Pancreas (tissue), 10 donors: ENCODE measurements at regions not wholly inside any gene's neighbourhood (a gene's known extent, or its start where the extent isn't known, plus 50 kb on each side); places are given as distances from the start of the nearest gene placed in this dataset.
"Not testable (repeated sequence)": the region's sequence is repeated elsewhere in the genome, so short reads cannot be mapped to it uniquely, and the experiment has no call there.

Experiments used
- ATAC-seq, 4 donors: fragments of 200-7000 bp; cut with Tn5 transposase; one replicate each; pipeline versions ENCODE4 v1.8.0 to v1.9.1; 2020; ENCODE audit warnings: mild to moderate bottlenecking in 4 of 4, moderate library complexity in 4 of 4
- DNase-seq, 6 donors: peaks; one replicate each; pipeline ENCODE4 v3.0.0-alpha.2; 2020
- FAIRE-seq: peaks from 2 replicates; lab custom pipeline; 2012; peaks lifted over from hg19 to GRCh38; lab: Jason Lieb, UNC
- H3K27ac ChIP-seq, 4 donors: fragments of 200-600 bp; sonication (generic); 1 replicate in 3 of 4; 2 replicates in 1 of 4; pipeline versions ENCODE4 v1.5.0 to v1.8.0; 2020
- H3K27me3 ChIP-seq, 4 donors: fragments of 200-600 bp; one replicate each; pipeline ENCODE4 v1.8.0; 2021
- H3K36me3 ChIP-seq, 3 donors: fragments of 200-600 bp; sonication (generic) in 1 of 3; one replicate each; pipeline versions ENCODE4 v1.5.0 to v1.8.0; 2020 to 2021
- H3K4me1 ChIP-seq, 3 donors: fragments of 200-600 bp; one replicate each; pipeline ENCODE4 v1.8.0; 2021
- H3K4me3 ChIP-seq, 4 donors: fragments of 200-600 bp; sonication (generic) in 2 of 4; one replicate each; pipeline versions ENCODE4 v1.5.0 to v1.8.0; 2020 to 2021
- H3K9me3 ChIP-seq, 4 donors: fragments of 200-600 bp; one replicate each; pipeline ENCODE4 v1.8.0; 2021
- WGBS, 2 donors: extraction: QIAGEN DNeasy Blood & Tissue Kit; methylation state at CpG; one replicate each; pipeline ENCODE4 v1.1.7; 2013; 5-methylcytosine and 5-hydroxymethylcytosine counted together
- intact Hi-C, 3 donors: fragments of 100-400 bp; cut with DNase I; formaldehyde crosslinking; loops; one replicate each; pipeline versions ENCODE4 v1.11.1 to v1.14.2; 2022
- TF ChIP-seq, protein P1 (sequence below), 4 donors: fragments of 200-600 bp; sonication (generic) in 3 of 4; IDR thresholded peaks; one replicate each; pipeline versions ENCODE4 v1.5.0 to v1.8.0; 2021; ENCODE audit warnings: antibody characterized with exemption in 4 of 4
- donor health status: healthy with polysubstance abuse.
- donor health status: DM: no; HTN: no; CAD: no; lungs with moderate emphysema.
- donor health status: DM: no; HTN: no; CAD: no.
- donor health status: control.
- donor health status: control.
- donor health status: Bipolar disorder and iron deficiency.
- donor health status: DM: yes; HTN: yes; CAD: no.
- donor health status: DM: no; HTN: no; CAD: no.
- donor health status: DM: no; HTN: no; CAD: no.
- donor health status: DM: yes; HTN: yes; CAD: no.

DNA sequence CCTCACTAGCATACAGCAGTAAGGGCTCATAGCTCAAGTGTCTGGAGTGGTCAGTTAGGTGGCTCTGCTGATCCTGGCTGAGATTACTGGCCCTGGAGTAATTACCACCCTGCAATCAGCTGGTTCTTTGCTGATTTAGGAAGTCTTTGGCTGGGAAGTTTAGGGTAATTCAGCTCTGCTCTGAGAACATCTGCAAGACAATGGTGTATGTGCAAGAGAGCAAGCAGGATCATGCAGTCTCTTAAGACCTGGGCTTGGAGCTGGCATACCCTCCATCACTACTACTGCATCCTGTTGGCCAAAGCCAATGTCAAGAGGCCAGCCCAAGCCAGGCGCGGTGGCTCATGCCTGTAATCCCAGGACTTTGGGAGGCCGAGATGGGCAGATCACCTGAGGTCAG lies 159.0 kb downstream of the NDUFA12 start:
- H3K9me3 ChIP-seq: no peaks in the 10 kb centered on the region
- 89 to 96% methylated on average over 3 of the region's 3 CpGs for WGBS, 2 donors
- no peaks in the 10 kb centered on the region for H3K4me1 ChIP-seq
- ATAC-seq (no peak), DNase-seq (no peak), FAIRE-seq (no peak)
- H3K27ac ChIP-seq: no peak overlapping the region
- no peaks in the 10 kb centered on the region for H3K36me3 ChIP-seq
- no peak overlapping the region for H3K4me3 ChIP-seq
- no peaks in the 10 kb centered on the region for H3K27me3 ChIP-seq
- intact Hi-C loops: no loop called here
- TF ChIP-seq, protein P1, sequence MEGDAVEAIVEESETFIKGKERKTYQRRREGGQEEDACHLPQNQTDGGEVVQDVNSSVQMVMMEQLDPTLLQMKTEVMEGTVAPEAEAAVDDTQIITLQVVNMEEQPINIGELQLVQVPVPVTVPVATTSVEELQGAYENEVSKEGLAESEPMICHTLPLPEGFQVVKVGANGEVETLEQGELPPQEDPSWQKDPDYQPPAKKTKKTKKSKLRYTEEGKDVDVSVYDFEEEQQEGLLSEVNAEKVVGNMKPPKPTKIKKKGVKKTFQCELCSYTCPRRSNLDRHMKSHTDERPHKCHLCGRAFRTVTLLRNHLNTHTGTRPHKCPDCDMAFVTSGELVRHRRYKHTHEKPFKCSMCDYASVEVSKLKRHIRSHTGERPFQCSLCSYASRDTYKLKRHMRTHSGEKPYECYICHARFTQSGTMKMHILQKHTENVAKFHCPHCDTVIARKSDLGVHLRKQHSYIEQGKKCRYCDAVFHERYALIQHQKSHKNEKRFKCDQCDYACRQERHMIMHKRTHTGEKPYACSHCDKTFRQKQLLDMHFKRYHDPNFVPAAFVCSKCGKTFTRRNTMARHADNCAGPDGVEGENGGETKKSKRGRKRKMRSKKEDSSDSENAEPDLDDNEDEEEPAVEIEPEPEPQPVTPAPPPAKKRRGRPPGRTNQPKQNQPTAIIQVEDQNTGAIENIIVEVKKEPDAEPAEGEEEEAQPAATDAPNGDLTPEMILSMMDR (IDR thresholded peaks at IDR 0.05): no peak

DNA sequence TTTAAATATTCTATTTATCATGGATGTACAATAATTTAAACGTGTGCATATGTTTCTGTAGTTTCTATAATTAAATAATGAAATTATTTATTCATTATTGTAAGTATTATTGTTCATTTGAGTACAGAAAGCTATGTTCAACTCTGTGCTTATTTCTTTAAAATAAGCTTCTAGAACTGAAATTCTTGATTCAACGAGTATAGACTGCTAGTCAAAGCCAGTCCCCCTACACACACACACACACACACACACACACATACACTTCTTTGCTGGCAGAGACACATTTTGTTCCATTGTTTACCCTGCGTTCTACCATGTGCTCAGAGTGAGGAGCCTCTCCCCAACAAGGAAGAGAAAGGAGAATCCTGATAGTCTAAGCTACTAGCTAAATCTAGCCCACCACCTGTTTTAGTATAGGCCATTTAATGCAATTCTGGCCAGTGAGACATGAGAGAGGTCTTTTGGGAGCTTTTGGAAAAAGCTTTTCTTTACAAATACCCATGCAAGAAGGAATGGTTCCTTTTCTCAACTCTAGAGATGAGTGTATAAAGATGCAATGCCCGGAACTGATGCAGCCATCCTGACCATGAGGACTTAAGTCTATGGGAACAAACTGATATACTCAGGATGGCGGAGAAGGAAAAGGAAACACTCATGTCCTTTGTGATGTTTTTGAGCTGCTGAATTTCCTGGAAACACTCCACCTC lies 161.4 kb downstream of the NDUFA12 start:
- Histone ChIP-seq H3K9me3 (no peaks in the 10 kb centered on the region), H3K36me3 (no peaks in the 10 kb centered on the region), H3K27ac (no peak overlapping the region), H3K4me3 (no peak overlapping the region), H3K4me1 (no peaks in the 10 kb centered on the region), H3K27me3 (no peaks in the 10 kb centered on the region)
- ATAC-seq (no peak), DNase-seq (no peak), FAIRE-seq (no peak)
- TF ChIP-seq, protein P1 (IDR thresholded peaks at IDR 0.05): no peak
- intact Hi-C loops: no loop called here
- WGBS, 2 donors: 59 to 68% methylated on average over 5 of the region's 5 CpGs

DNA sequence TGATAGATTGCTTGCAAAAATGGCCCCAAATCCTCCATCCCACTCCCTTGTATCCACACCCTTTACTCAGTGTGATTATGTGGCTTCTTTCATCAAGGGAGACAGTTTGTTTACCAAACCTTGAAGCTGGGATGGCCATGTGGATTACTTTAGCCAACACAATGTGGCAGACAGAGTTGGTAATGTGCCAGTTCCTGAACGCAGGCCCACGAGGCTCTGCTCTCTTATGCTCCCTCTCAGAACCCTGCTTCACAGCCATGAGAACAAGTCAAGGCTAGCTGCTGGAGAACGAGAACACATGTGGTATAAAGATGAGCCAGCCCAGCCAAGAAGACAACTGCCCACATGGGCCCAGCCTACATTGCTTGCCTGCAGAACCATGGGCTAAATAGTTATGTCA lies 162.3 kb downstream of the NDUFA12 start:
- H3K9me3 ChIP-seq: no peaks in the 10 kb centered on the region
- intact Hi-C loops: no loop called here
- no peak overlapping the region for H3K4me3 ChIP-seq
- TF ChIP-seq, protein P1 (IDR thresholded peaks at IDR 0.05): no peak
- no peak for ATAC-seq
- no peak for FAIRE-seq
- H3K36me3 ChIP-seq: no peaks in the 10 kb centered on the region
- no peaks in the 10 kb centered on the region for H3K27me3 ChIP-seq
- H3K27ac ChIP-seq: no peak overlapping the region
- no peak for DNase-seq
- 48 to 52% methylated on average over 3 of the region's 3 CpGs for WGBS, 2 donors
- no peaks in the 10 kb centered on the region for H3K4me1 ChIP-seq

DNA sequence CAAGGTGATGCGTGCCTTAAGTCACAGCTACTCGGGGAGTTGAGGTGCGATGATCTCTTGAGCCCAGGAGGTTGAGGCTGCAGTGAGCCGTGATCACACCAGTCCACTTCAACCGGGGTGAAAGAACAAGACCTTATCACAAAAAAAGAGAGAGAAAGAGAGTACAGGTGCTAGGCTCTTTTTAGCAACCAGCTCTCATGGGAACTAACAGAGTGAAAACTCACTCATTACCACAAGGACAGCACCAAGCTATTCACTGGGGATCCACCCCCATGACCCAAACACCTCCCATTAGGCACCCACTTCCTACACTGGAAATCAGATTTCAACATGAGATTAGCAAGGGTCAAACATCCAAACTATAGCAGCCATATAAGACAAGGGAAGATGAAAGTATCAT lies 164.2 kb downstream of the NDUFA12 start:
- DNase-seq: no peak
- WGBS, 2 donors: 80 to 94% methylated on average over 5 of the region's 5 CpGs
- Histone ChIP-seq H3K27me3 (no peaks in the 10 kb centered on the region), H3K4me1 (no peaks in the 10 kb centered on the region), H3K9me3 (no peaks in the 10 kb centered on the region), H3K27ac (no peak overlapping the region), H3K4me3 (no peak overlapping the region), H3K36me3 (no peaks in the 10 kb centered on the region)
- ATAC-seq: no peak
- FAIRE-seq: no peak
- intact Hi-C loops: no loop called here
- TF ChIP-seq, protein P1 (IDR thresholded peaks at IDR 0.05): no peak

DNA sequence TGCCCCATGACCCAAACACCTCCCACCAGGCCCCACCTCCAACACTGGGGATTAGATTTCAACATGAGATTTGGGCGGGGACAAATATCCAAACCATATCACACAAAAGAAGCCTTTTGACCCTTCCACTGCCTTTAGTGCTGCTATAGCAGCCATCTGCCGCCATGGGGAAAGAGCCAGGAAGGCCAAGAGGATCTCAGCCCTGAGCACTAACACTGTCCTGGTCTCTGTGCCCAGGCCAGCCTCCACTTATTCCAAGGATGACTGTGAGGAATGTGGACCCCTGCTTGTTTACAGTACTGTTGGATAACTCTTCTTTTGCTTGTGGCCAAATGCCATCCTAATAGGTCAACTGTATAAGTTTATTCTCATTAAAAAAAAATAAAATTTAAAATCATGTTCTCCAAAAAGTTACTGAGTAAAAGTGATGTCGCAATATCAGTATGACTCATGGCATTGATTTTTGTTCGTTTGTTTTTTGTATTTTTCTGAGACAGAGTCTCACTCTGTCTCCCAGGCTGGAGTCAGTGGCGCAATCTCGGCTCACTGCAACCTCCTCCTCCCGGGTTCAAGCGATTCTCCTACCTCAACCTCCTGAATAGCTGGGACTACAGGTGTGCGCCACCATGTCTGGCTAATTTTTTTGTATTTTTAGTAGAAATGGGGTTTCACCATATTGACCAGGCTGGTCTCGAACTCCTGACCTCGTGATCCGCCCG lies 166.4 kb downstream of the NDUFA12 start:
- 71 to 79% methylated on average over 13 of the region's 13 CpGs for WGBS, 2 donors
- H3K27ac ChIP-seq, H3K27me3 ChIP-seq, H3K36me3 ChIP-seq, intact Hi-C loops, H3K4me1 ChIP-seq, H3K4me3 ChIP-seq, H3K9me3 ChIP-seq, DNase-seq, FAIRE-seq: not testable (repeated sequence)
- ATAC-seq: peak in 3 of 4 donors; percentile 39 to 41 (median 39)
